Eye (tissue), 1 donor: ENCODE measurements at regions not wholly inside any gene's neighbourhood (a gene's known extent, or its start where the extent isn't known, plus 50 kb on each side); places are given as distances from the start of the nearest gene placed in this dataset.
"Not testable (repeated sequence)": the region's sequence is repeated elsewhere in the genome, so short reads cannot be mapped to it uniquely, and the experiment has no call there.

Source experiments
- DNase-seq: peaks from one replicate; pipeline ENCODE4 v3.0.0-alpha.2; 2015

DNA sequence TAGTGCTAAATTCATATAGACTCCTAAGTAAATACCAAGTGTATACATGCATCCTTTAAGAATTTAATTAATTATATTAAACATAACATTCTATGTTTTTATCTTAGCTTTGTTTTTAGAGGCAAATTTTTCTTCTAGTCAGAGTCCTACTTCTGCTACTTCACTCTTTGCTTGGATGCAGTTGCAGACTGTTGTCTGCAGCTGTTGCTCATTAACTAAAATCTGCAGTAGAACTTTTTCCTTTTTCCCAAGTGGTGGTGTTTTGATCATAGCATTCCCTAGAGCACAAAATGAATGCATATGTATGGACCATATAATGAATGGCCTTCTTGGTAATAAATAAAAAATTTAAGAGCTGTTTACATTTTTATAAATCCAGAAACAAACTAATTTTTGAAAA, 198.3 kb downstream of the CASP12 start:
- DNase-seq = no peak

DNA sequence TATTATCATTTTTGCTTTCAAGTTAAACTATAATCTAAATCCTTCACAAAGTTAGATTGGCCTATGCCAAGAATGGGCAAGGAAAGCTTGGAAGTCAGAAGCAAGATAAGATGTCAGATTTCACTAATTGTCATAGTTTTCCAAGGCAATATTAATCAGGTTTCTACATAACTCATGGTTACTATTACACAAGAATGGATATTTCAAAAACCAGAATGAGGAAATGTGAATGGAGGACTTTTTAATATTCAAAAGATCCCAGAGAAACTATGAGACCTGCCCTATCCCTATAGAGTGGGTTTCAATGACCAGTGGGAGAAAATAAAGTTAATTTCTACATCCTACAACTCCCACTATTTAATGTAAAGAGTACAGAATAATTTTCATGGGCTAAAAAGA, 203.2 kb downstream of the CASP12 start:
- DNase-seq = no peak

DNA sequence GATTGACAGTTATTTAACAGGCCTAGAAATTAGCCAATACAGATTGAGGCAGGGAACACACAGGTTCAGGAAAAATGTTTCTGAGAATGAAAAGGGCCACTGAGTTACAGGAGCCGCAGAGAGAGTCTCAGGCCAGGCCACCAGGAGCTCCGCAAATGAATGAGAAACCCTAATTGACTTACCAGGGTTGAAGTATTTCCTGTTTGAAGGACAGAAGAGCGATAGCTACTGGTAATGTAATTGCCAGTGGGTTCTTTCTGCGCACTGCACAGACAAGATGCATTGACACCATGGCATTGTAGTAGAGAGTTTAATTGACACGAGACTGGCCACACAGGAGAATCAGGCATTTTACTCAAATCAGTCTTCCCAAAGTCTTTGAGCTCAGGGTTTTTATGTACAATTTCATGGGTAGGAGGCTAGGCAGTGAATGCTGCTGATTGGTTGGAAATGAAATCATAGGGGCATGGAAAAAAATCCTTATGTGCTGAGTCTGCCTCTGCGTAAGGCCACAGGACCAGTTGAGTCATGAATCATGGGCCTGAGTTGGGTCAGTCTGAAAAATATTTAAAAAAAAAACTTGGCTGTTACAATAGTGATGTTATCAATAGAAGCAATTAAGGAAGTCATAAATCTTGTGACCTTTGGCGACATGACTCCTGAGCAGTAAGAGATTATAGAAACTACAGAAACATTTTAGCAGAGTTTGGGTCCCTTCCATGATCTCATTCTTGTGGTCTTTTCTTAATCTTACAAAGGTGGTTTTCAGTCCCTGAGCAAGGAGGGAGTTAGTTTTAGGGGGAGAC, 203.8 kb downstream of the CASP12 start:
- no peak for DNase-seq

DNA sequence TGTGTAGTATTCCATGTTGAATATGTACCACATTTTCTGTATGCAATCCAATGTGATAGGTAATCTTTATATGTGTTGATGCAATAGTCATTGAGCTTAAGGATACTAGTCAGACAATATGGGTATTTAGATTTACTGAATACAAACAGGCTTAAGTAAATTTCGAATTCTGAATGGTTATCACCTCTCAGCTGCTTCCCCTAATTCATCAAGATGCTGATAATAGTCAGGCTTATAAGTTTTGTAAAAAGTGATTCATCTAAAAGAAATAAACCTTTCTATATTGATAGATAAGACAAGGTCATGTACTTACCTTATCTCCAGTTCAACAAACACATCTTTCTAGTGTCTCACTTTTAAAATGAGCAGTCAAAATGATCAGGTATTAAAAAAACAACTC, 205.5 kb downstream of the CASP12 start:
- DNase-seq = no peak

DNA sequence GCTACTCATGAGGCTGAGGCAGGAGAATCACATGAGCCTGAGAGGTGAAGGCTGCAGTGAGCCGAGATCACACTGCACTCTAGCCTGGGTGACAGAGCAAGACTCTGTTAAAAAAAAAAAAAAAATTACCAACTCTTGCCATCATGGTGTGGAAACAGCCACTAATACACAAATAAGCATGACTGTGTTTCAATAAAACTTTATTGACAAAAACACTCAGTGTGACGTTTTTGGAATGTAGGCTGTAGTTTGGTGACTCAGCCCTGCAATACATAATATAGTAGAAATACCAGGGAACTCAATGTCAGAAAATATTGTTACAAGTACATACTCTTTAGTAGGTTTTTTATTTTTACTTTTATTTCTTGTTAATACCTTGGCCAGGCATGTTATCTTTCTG, 207.1 kb downstream of the CASP12 start:
- DNase-seq = no peak

DNA sequence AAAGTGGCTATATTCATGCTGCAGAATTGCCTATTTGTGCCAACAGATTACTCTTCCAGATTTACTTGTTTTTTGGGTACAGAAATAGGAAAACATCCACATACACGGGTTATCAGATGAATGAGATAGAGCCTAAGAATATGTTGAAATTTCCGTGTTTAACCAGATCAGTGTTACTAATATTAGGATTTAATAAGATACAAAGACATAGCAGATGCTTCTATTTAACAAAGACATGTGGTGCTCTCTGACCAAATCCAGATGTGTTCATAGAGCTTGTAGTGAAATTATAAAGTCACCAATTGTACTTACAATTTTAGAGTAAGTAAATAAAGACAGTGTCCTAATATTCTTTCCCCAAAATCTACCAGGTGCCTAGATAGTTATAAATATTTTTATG, 208.0 kb downstream of the CASP12 start:
- peak; percentile 22 for DNase-seq

DNA sequence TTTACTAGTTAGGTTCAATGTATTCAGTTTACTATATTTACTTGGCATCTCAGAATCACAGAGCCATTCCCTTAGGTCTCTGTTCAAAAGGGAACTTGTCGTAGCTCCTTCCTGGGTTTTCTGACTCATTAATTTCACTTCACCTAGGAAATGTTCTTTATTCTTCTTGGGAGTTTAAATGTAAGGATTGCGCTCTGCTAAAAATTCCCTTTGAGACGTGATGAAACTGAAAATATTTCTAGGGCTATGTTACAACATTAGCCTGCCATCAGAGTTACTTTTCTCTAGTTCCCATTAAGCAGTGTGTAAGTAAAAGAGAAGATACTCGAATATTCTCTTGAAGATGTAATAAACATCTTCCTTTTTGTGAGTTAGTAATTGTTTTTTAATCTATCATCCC, 209.5 kb downstream of the CASP12 start:
- no peak for DNase-seq

DNA sequence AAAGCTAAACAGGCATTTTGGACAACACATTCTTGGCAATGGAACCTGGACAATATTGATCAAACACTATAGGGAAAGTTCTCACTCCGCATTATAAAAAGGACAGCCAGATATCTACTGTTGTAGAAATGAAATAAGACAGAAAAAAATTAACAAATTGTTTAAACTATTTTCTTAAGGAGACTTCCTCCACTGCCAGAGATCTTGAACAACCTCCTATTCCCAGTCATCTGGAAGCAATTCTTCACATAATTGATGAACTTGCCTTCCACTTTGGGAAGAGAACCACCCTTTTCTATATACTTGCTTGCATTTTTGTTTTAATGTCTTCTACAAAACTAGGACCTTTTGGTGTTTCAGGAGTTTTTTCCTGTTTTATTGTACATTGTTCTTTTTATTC, 216.1 kb downstream of the CASP12 start:
- no peak for DNase-seq

DNA sequence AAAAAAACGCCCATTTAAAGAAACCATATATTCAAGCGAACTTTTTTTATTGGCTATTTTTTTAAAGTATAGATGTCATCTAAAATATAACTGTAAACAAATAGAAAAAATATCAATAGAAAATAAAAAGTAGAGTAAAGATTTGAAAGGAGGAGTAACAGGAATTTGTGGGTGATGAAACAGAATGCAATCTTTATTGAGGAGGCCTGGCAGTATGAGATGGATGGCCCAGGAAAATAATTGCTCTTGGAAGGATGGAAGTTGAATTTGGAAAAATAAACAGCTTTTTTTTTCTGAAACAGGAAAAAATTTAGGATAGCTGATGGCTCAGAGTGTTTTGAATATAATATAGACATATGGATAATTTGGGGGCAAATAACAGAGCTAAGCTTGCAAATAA, 219.0 kb downstream of the CASP12 start:
- no peak for DNase-seq

DNA sequence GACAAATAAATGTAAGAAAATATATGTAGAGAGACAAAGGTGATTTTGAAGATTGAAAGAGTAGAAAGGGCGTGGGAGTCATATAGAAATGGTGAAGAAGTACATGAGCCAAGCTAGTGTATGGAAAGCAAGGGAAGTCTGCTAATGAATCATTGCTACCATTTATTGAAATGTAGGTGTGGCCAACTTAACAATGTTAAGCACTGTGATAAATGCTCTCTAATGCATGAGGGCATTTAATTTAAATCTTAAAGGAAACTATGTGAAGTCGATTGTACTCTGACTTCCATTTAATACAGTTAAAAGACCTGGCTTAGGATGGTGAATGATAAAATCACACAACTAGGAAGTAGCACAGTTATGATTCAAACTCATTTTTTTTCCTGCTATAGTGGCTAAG, 219.9 kb downstream of the CASP12 start:
- no peak for DNase-seq

DNA sequence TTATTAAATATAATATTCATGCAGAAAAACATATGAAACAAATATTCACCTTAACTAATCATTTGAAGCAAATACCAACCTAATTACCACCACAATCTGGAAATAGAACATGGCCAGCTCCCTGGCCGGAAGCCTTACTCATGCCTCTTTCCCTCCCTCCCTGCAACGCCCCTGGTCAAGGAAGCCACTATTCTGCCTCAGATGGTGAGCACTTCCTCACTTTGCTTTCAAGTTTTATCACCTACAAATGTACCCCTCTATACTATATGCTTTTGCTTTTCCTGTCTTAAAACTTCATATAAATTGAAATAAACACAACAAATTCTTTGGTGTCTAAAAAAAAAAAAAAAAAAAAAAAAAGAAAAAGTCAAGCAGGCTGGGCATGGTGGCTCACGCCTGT, 221.2 kb downstream of the CASP12 start:
- not testable (repeated sequence) for DNase-seq

DNA sequence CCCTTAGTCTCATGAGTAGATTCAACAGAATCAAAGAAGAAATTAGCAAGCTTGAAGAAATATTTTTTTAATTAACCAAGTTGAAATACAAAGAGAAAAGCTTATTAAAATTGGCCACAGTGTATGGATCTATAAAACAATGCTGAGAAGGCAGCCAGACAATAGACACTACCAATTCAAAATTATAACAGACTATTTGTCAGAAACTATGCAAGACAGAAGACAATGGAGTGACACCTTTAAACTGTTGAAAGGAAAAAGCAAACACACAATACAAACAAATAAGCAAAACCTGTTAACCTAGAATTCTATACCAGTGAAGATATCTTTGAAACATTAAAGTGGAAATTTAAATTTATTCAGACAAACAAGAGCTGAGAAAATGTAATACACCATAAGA, 225.4 kb downstream of the CASP12 start:
- DNase-seq = no peak

DNA sequence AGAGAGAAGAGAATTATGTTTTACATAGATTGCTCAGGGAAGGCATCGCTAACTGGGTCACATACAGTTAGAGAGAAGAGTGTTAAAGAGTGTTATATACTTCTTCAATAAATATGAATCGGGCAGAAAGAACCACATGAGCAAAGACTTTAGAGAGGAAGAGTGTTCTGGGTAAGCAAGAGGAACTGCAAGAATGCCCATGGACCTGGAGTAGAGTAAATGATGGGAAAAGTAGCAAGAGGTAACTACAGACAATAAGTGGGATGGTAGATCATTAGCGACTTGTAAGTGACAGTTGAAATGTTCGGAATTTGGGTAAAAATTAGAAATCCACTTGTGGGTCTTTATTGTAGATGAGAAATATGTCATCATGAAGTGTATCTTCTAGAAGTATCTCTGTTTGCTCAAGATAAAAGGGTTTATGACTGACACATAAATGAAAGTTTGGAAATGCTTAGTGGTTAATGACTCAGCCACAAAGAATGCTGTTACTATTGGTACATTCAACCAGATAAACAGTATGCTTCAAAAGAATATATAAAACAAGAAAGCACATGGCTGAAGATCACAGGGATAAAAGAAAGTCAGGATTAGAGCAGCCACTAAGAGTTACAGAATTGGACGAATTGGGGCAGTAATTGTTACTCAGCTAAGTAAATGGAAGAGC, 229.3 kb downstream of the CASP12 start:
- no peak for DNase-seq

DNA sequence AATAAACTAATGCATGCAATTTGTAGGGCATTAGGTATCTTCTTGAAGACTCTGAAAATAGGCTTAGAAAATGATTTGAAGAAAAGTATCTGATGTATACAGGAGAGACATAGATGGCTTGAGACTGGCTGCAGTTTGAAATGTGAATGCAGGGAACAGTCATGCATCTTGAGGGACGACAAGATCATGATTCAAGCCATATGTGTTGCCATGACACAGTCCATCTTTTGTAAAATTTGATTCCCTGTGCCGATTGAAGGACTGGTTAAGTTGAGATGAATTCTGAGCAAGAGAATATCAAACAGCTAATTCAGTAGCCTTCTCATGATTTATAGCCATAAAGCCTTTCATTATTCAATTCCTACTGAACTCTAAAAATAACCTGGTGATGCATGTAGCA, 231.6 kb downstream of the CASP12 start:
- DNase-seq = no peak

DNA sequence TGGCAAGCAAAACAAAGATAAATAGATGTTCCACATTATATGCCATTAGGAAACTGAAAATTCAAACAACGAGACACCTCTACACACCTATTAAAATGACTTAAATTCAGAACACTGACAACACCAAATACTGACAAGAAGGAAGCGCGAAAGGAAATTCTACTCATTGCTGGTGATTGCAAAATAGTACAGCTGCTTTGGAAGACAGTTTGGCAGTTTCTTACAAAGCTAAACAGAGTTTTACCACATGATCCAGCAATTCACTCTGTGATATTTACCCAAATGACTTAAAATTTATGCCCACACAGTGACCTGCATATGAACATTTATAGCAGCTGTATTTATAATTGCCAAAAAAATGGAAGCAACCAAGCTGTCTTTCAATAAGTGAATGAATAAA, 232.6 kb downstream of the CASP12 start:
- DNase-seq = no peak

DNA sequence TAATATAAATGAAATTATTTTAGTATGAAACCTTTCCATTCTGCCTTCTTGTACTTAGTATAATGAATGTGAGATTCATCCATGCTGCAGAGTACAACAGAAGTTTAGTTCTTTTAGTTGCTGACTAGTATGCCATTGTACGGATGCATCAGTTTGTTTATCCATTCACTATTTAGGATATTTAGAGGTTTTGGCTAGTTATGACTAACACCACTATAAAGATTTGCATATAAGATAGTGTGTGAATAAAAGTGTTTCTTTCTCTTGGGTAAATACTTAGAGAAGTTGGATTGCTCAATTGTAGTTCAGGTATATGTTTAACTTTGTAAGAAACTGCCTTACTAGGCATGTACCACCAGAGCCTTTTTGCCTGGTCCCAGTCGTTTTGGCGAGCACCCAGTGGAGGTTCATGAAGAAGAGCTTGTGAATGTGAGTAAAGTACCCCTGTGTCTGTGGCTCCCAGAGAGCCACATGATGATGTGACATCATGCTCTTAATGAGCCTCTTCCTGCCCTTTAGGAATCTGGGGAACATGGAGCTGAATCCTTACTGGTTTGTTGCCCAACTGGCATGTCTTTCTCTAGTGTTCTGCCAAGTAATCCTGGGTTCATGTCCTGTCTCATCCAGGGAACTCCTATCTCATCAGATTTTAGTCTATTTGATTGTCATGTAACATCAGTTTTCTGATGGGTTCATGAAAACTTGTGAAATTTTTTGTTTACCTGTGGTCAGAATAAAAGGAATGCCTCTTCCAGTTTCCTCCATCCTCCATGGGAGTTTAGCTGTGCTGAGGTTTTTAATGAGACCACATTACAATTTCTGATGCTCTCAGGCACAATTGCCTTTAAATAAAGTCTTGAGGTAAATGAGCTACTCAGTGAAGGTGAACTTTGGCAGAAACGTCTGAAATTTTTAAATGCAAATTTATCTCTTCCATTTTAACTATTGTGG, 234.8 kb downstream of the CASP12 start:
- DNase-seq = no peak

DNA sequence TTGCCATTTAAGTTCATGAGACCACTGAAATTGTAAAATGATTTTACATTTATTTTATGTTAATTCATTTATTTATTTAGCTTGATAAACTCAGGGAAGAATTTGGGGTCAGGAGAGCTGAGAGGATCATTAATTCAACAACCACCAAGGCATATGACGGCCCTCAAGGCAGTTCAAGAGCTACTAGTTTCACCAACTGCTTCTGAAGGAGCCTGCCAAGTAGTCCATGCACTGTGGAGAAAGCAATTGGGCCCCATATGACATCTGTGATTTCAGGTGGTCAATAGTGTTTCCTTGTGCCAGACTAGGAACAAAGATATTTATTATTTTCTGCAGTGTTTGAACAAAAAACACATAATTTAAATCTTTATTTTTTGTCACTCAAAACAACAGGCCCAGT, 236.4 kb downstream of the CASP12 start:
- DNase-seq = no peak

DNA sequence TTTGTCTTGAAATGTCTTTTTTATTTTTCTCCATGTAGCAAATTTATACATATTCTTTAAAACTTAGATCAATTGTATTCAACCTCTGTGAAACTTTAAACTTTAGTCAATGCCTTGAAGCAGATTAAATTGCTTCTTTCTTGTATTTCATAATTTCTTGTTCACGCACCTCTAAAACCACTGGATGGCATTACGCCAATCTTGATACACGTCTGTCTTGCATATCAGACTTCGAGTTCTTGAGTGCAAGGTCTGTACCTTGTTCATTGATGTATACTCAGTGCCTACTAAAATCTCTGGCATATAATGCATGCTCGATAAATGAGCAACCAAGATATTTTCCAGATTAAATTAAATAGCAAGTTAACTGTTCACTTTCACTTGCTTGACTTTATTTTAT, 236.8 kb downstream of the CASP12 start:
- no peak for DNase-seq

DNA sequence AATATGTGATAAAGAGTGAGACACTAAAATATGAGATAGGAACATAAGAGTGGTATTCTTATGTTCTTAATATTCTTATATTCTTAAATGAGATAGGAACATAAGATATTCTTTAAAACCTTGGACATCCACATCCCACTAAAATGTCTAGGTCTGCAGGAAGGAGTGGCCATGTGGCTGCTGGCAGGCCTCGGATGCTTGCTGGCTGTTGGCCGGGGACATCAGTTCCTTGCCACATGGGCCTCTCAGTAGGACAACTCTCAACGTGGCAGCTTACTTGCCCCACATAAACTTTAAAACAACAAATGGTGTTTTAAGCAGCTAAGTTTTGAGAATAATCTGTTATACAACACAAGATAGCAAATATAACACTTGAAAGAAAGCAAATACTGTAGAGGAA, 240.1 kb downstream of the CASP12 start:
- DNase-seq = no peak

DNA sequence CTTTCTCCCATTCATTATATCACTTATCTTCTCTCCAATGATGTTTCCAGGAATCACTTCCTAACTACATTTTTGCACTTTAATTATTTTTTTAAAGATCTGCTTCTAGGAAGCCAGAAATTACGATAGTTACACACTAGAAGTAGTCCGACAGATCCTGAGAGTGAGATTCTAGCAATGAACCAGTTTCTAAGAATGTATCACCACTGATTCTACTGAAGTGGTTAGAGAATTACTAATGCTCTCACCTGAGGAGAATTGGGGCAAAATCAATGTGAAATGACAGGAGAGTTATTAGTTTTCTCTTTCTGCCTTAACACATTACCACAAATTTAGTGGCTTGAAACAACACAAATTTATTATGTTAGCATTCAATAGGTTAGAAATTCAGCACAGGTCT, 241.2 kb downstream of the CASP12 start:
- no peak for DNase-seq

DNA sequence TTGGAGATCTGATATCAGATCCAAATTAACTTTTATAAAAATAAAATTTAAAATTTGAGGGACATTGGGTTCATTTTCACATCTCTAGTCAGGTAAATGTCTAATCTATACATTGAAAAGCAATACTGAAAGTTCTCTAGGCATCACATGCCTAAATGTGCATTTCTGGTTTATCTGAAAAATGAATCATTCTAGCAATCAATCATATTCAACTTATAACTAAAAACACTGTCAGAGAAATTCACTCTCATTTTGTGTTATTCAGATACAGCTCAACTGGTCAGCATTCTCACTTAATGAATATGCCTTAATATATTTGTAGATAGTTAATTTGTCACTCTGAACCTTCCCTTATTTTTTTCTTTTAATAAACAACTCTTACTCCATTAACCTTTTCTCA, 243.2 kb downstream of the CASP12 start:
- no peak for DNase-seq

DNA sequence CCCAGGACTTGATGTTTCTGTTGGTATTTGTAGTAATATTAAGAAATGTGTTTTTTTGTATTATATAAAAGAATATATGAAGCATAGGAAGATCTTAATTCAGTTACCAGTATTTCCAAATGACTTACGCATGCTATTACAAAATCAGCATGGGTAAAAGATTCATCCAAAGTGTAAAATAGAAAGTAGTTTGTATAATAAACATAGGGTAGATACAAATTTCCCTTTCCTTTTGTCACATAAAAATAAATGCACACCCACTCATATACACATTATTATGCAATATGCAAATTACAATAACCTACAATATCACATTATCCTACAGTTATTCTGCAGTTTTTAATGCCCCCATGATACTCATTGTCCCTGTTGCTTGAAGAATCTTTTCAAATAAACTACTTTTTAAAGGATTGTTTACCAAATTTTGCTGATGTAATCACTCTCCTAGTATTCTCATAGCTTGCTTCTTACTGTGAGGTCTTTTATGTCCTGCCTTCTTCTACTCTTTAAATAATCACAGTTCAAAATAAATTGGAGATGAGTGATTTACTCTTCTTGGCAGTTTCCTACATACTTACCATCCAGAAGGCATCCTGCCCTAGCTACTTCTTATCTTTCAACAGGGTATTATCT, 244.0 kb downstream of the CASP12 start:
- DNase-seq = no peak

DNA sequence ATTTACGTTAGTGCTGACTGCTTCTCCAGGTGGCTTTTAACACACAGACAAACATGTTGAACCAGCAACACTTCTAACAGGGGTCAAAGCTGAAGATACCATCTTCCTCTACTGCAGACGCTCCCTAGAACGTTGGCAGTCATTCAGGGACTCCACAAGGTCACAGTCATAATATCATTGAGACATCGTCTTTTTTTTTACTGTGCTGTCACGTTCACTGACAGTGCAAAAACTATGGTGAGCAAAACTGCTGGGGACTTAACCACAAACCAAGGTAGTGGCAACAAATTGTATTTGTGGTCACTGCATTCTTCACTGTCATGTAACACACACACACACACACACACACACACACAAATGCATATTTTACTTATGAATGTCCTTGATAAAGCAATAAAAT, 244.9 kb downstream of the CASP12 start:
- DNase-seq = no peak
